ENCODE measurements at regions not wholly inside any gene's neighbourhood (a gene's known extent, or its start where the extent isn't known, plus 50 kb on each side); places are given as distances from the start of the nearest gene placed in this dataset.

DNA sequence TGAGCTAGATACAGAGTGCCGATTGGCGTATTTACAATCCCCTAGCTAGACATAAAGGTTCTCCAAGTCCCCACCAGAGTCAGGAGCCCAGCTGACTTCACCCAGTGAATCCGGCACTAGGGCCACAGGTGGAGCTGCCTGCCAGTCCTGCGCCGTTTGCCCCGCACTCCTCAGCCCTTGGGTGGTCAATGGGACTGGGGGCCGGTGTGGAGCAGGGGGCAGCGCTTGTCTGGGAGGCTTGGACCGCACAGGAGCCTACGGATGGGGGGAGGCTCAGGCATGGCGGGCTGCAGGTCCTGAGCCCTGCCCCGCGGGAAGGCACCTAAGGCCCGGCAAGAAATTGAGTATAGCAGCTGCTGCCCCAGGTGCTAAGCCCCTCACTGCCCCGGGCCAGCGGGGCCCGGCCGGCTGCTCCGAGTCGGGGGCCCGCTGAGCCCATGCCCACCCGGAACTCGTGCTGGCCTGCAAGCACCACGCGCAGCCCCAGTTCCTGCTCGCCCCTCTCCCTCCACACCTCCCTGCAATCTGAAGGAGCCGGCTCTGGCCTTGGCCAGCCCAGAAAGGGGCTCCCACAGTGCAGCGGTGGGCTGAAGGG, 1113.8 kb upstream of the LRRTM3 start:
- TF ChIP-seq ZNF600 (tag by site-specific recombination; IDR thresholded peaks at IDR 0.05) (no peak), ZBTB20 (tag by site-specific recombination; IDR thresholded peaks at IDR 0.05) (no peak), ZNF157 (tag by site-specific recombination; IDR thresholded peaks at IDR 0.05) (no peak), ZBTB17 (tag by site-specific recombination; IDR thresholded peaks at IDR 0.05) (no peak), SETDB1 (IDR thresholded peaks at IDR 0.05; ENCODE audit: insufficient read length, low read length) (no peak), ZNF366 (tag by site-specific recombination; conservative IDR thresholded peaks at IDR 0.05) (no peak)
- TF ChIP-seq, protein P1, sequence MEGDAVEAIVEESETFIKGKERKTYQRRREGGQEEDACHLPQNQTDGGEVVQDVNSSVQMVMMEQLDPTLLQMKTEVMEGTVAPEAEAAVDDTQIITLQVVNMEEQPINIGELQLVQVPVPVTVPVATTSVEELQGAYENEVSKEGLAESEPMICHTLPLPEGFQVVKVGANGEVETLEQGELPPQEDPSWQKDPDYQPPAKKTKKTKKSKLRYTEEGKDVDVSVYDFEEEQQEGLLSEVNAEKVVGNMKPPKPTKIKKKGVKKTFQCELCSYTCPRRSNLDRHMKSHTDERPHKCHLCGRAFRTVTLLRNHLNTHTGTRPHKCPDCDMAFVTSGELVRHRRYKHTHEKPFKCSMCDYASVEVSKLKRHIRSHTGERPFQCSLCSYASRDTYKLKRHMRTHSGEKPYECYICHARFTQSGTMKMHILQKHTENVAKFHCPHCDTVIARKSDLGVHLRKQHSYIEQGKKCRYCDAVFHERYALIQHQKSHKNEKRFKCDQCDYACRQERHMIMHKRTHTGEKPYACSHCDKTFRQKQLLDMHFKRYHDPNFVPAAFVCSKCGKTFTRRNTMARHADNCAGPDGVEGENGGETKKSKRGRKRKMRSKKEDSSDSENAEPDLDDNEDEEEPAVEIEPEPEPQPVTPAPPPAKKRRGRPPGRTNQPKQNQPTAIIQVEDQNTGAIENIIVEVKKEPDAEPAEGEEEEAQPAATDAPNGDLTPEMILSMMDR (tag by site-specific recombination; IDR thresholded peaks at IDR 0.05), result no peak
- TF ChIP-seq, protein P2, sequence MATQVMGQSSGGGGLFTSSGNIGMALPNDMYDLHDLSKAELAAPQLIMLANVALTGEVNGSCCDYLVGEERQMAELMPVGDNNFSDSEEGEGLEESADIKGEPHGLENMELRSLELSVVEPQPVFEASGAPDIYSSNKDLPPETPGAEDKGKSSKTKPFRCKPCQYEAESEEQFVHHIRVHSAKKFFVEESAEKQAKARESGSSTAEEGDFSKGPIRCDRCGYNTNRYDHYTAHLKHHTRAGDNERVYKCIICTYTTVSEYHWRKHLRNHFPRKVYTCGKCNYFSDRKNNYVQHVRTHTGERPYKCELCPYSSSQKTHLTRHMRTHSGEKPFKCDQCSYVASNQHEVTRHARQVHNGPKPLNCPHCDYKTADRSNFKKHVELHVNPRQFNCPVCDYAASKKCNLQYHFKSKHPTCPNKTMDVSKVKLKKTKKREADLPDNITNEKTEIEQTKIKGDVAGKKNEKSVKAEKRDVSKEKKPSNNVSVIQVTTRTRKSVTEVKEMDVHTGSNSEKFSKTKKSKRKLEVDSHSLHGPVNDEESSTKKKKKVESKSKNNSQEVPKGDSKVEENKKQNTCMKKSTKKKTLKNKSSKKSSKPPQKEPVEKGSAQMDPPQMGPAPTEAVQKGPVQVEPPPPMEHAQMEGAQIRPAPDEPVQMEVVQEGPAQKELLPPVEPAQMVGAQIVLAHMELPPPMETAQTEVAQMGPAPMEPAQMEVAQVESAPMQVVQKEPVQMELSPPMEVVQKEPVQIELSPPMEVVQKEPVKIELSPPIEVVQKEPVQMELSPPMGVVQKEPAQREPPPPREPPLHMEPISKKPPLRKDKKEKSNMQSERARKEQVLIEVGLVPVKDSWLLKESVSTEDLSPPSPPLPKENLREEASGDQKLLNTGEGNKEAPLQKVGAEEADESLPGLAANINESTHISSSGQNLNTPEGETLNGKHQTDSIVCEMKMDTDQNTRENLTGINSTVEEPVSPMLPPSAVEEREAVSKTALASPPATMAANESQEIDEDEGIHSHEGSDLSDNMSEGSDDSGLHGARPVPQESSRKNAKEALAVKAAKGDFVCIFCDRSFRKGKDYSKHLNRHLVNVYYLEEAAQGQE (tag by site-specific recombination; IDR thresholded peaks at IDR 0.05), result no peak
